ENCODE measurements at regions not wholly inside any gene's neighbourhood (a gene's known extent, or its start where the extent isn't known, plus 50 kb on each side); places are given as distances from the start of the nearest gene placed in this dataset.

DNA sequence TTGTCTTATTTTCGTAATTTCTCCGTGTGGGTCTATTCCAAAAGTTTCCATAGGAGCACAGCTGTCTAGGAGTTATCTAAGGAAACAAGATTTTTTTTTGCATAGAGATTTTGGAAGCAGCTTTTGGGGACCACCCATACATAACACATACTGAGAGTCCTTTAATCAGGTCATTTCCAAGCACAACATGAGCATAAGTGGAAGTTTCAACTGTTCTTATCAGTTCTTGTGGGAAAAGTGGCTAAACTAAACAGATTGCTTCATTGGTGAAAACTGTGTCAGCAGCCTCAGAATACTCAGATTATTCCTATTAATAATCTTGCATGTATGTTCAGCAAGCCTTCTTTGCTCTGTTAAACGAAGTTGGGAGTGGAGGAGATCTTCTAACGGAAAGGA, 153.6 kb upstream of the TYRP1 start:
- H3K4me3 ChIP-seq (ENCODE audit: control insufficient read depth, low read depth, low read length), result no peak overlapping the region
- TF ChIP-seq CTCF (conservative IDR thresholded peaks at IDR 0.05; ENCODE audit: control insufficient read depth, insufficient read depth, low read depth, low read length), result no peak
- DNase-seq (ENCODE audit: low read depth), result no peak

- DNase-seq (ENCODE audit: low read depth), result no peak
- no peak for TF ChIP-seq CTCF (conservative IDR thresholded peaks at IDR 0.05; ENCODE audit: control insufficient read depth, insufficient read depth, low read depth, low read length)
- H3K4me3 ChIP-seq (ENCODE audit: control insufficient read depth, low read depth, low read length), result no peak overlapping the region
Measured at GRCh38 chr9:12544700-12545099, 148.5 kb upstream of the TYRP1 start.

DNA sequence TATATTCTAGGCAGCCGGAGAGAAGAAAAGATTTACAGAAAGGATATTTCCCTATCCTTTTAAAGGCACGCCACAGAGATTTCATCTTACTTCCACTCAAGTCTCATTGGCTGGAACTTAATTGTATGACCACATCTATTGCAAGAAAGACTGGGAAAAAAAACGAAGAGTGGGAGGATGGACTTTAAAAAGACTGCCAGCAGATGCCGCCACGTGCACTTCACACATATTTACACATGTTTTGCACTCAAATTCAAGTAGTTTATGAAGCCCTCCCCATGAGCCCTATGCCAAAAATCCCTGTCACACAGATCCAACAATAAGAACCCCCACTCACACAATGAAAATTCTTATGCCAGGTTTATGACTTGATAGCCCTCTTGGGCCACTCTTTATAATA, 138.5 kb upstream of the TYRP1 start:
- DNase-seq (ENCODE audit: low read depth), result peak; percentile 6
- H3K4me3 ChIP-seq (ENCODE audit: control insufficient read depth, low read depth, low read length), result no peak overlapping the region
- TF ChIP-seq CTCF (conservative IDR thresholded peaks at IDR 0.05; ENCODE audit: control insufficient read depth, insufficient read depth, low read depth, low read length), result no peak

DNA sequence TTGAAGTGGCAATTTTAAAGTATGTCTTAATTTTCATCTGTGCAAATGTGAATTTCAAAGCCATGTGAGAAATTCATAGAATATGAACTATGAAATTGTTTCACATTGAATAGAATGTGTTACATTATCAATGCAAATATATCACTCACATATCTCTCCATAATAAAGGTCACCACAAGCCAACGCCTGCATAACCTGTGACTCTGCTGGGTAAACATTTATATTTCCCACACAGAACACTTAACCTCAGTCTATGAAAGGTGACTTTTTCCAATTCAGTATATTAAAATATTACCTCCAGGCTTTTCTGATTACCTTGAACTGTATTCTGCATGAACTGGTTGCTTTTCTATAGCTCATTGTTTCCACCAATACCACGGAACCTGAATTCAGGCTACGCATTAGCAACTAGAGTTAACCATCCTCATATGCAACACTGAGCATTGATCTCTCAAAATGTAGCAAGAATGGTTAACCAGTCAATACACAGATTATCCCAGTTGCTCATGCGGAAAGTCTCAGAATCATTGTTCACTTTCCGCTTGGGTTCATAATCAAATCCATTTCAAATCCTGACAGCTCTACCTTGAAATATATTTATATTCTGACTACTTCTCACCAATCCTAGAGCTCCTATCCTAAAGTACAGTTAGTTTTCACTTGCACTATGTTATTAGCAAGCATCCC, 126.6 kb upstream of the TYRP1 start:
- TF ChIP-seq CTCF (conservative IDR thresholded peaks at IDR 0.05; ENCODE audit: control insufficient read depth, insufficient read depth, low read depth, low read length), result no peak
- no peak overlapping the region for H3K4me3 ChIP-seq (ENCODE audit: control insufficient read depth, low read depth, low read length)

GRCh38 chr9:12584656-12585522, 108.3 kb upstream of the TYRP1 start:
- no peak for TF ChIP-seq CTCF (conservative IDR thresholded peaks at IDR 0.05; ENCODE audit: control insufficient read depth, insufficient read depth, low read depth, low read length)
- no peak overlapping the region for H3K4me3 ChIP-seq (ENCODE audit: control insufficient read depth, low read depth, low read length)
- no peak for DNase-seq (ENCODE audit: low read depth)

More for the DNA sequence above, 126.6 kb upstream of the TYRP1 start:
- DNase-seq (ENCODE audit: low read depth), result no peak

- no peak for DNase-seq (ENCODE audit: low read depth)
- no peak overlapping the region for H3K4me3 ChIP-seq (ENCODE audit: control insufficient read depth, low read depth, low read length)
- TF ChIP-seq CTCF (conservative IDR thresholded peaks at IDR 0.05; ENCODE audit: control insufficient read depth, insufficient read depth, low read depth, low read length), result no peak
Measured at GRCh38 chr9:12595400-12595799, 97.8 kb upstream of the TYRP1 start.
